NCI-H748 (cell line): ENCODE measurements at regions not wholly inside any gene's neighbourhood (a gene's known extent, or its start where the extent isn't known, plus 50 kb on each side); places are given as distances from the start of the nearest gene placed in this dataset.
"Not testable (repeated sequence)": the region's sequence is repeated elsewhere in the genome, so short reads cannot be mapped to it uniquely, and the experiment has no call there.

ENCODE experiments used
- DNase-seq: peaks from one replicate; lab custom pipeline; 2025; ENCODE audit not compliant: unreplicated experiment; lab: John Stamatoyannopoulos, UW

DNA sequence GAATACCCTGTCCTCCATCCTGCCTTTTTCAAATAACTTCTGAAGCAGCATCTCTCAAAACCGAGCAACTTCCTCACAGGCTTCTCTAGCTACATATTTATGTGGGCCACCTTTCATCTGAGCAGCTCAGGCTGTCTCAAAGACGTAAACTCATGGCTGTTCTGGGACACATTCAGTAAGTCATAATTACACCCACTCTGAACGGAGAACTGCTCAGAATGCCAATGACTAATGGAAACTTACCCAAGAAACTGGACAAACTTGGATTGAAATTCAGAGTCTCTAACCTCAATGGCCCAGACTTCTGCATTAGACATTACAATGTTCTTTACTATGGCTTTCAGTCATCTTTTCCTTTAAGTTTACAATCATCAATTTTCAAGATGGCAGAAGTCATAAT lies 145.2 kb downstream of the RAD51AP2 start:
- no peak for DNase-seq

DNA sequence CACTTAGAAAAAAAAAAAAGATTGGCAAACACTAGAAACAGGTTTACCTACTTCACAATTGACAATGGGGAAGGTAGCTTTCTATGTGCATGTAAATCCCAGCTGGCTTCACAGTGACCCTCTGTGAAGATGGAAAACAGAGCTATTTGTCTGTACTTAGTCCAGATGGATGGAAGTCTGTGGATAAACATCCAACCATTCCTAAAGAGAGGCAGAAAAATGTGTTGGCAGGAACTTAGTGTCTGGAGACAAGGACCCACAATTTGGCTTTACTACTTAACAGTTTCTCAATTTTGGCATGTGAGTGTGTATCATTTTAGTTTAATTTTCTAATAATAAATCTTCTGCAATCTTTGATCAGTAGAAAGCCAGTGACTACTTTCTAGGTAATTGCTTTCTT lies 154.4 kb downstream of the RAD51AP2 start:
- peak; percentile 25 for DNase-seq

DNA sequence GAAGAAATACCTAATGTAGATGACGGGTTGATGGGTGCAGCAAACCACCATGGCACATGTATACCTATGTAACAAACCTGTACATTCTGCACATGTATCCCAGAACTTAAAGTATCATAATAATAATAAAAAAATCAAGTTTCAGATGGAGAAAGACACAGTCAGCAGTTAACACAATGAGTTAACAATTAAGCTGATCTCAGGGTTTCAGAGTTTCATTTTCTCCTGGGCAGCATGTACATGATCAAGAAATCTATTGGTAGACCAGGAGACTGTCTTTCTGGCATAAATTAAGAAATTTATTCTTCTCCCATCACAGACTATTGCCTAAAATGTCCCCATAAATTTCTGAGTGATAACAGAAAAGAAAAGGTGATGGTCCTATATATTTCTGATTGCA lies 155.3 kb downstream of the RAD51AP2 start:
- DNase-seq = no peak

DNA sequence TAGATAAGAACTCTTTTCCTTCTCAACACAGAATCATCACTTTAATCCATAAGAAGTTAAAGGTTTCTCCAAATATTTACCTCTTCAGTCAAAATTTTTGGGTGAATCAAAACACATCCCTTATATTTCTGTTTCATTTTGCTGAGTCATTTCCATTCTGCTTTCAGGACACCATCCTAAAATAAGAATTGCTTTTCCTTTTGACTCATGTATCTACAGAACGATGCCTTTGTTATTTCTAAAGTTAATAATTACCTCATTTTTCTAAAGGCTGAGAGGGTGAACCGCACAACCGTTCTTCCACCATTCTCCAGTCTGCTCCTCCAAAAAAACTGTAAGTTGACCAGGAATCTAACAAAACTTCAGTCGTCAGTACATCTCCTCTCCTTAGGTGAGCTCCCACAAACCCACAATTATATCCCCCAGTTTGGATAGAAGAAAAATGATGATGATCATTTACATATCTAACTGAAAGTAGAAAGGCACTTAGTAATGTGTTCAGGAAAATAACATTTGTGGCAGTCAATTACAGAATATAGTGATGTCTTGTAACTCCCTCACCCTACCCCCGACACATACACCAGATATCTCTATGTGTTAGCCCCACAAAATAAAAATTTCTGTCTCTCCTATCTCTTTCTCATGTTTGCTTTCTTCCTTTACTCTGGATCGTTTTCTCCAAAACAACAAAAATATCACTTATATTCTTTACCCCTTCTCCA lies 162.5 kb downstream of the RAD51AP2 start:
- no peak for DNase-seq

DNA sequence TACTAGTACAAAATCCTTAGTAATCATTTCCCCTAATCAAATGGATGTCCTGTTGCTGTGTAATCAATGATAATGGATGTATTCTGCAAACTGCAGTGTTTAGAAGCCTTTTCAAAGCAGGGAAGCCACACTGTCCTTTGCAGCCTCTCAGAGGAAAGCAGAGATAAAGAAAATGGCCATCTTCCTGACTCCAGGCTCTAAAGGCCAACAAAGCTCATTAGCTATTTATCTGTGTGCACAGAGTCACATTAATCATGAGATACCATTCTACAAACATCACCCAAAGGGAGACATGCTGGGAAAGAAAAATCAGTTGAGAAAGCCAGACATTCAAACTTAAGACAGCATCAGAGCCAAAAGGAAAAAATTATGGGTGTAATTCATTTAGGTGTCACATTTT lies 165.0 kb downstream of the RAD51AP2 start:
- peak; percentile 34 for DNase-seq

DNA sequence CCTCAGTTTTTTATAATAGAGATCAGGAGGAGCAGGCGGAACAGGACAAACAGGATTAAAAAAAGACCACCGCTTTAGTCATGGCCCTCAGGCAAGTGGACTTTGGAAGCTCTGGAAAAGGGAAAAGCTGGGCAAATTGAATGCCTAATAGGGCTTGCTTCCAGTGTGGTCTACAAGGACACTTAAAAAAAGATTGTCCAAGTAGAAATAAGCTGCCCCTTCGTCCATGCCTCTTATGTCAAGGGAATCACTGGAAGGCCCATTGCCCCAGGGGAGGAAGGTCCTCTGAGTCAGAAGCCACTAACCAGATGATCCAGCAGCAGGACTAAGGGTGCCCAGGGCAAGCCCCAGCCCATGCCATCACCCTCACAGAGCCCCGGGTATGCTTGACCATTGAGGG lies 175.5 kb downstream of the RAD51AP2 start:
- not testable (repeated sequence) for DNase-seq

DNA sequence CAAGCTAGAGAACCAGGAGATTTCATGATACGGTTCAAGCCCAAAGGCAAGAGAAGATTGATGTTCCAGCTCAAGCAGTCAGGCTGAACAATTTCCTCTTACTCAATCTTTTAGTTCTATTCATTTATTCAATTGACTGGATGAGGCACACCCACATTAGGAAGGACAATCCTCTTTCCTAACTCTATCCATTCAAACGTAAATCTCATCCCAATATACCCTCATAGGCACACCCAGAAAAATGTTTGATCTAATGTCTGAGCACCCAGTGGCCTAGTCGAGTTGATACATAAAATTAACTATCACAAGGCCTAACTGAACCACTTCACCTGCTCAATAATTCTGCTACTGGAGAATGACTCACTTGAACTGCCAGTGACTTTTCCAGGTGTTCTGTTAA lies 180.7 kb downstream of the RAD51AP2 start:
- no peak for DNase-seq

DNA sequence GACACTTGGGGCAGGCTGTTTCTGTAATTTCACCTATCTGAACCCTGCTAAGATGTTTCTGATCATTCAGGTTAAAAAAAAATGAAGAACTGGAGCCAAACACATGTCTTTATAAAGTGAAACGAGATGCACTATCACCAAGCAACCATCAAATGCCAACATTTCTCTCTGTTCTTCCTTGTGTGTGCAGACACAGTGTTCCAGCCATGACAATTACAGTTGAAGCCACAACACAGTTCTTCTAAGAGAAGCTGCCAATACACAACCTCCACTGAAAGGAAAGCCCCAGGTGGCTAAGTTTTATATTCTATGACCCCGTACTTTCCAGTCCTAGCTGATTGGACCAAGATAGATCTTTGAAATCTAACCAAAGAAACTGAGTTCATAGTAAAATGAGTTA lies 181.8 kb downstream of the RAD51AP2 start:
- DNase-seq = no peak

DNA sequence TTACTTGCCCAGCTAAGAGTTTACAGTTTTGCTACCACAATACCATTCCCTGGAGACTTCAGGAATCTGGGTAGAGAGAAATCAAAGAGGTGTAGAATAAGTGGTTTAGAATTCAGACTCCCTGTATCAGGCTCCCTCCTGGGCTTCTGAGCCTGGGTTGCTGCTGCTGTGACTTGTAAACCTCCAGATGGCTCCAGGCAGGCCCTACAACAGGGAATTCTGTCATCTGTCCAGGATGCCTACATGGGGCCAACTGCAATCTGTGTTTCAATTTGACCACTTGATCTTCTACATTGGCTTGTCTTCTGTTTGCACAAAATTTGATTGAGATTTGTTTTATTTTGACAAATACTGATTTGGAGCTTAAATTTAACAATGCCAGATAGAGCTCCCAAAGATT lies 183.9 kb downstream of the RAD51AP2 start:
- no peak for DNase-seq

DNA sequence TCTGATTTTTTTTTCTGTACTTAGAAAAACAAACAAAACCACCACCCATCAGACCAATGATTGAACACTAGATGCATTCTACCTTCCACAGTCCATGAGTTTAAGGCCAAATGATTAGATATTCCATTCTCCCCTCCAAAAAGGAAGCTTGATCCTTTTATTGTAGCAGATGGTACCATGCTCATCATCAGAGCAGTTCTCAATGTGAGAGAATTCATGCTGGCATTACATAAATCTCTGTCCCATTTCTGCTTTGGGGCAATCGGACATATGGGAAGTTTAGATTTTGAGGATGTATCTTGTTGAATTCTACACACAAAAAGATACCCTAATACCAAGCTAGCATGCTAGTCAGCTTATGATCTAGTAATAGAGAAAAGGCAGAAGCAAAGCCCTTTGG lies 186.6 kb downstream of the RAD51AP2 start:
- no peak for DNase-seq

DNA sequence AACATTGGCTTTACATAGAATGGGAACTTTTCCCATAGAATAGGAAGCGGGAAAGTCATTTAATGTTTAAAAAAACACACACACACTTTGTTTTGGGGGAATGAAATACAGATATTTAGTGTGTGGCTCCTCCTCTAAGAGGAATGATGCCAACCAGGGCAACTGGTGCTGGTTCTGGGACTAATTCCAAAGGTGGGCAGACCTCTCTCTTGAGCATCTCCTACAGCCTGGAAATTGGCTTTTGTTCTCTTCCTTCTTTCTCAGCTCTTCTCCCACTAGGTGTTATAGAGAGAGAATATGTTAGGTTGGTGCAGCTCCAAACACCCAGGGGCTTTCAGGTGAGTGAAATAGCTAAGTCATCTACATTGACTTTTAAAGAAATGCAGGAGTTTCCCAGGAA lies 190.1 kb downstream of the RAD51AP2 start:
- DNase-seq = no peak

DNA sequence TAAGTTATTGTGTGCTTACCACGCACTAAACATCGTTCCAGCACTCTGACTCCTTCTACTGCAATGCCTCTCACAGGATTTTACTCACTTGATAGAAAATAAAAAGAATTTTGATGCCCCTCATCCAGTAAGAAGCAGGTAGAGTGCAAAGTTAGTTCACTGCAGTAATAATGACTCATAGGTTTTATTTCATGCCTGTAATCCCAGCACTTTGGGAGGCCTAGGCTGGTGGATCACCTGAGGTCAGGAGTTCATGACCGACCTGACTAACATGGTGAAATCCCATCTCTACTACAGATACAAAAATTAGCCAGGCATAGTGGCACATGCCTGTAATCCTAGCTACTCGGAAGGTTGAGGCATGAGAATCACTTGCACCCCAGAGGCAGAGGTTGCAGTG lies 190.6 kb downstream of the RAD51AP2 start:
- no peak for DNase-seq

DNA sequence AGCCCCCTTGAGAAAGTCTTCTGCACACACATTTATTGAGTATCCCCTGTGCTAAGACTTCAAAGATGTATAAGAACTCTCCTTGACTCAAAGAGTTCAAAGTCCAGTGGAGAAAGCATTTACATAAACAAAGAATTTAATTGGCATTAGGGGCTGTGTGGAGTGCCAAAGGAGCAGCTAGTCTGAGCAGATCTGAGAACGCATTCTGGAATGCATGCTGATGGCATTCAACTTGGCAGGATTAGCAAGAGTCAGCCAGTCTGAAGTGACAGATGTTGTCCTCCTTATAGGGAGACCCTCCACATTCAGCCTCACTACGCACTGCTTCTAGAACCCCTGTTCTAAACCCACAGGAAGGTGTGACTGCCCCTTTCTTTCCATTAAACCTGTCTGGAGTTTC lies 191.5 kb downstream of the RAD51AP2 start:
- no peak for DNase-seq

DNA sequence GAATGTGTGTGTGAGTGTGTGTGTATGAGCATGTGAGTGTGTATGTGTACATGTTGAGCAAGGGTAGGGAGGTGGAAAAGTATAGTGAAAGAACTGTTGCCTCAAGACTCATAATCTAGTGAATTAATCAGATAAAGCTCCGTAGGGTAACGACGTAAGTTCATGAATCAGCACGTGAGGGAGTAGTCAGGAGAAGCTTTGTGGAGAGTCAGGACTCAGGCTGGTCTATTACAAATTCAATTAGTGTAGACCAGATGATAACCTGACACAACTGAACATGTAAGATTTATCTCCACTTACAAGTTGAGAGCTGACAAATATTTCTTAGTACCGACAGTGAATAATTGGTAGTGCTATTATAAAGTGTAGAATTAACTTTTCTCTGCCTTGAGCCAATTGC lies 194.5 kb downstream of the RAD51AP2 start:
- no peak for DNase-seq

DNA sequence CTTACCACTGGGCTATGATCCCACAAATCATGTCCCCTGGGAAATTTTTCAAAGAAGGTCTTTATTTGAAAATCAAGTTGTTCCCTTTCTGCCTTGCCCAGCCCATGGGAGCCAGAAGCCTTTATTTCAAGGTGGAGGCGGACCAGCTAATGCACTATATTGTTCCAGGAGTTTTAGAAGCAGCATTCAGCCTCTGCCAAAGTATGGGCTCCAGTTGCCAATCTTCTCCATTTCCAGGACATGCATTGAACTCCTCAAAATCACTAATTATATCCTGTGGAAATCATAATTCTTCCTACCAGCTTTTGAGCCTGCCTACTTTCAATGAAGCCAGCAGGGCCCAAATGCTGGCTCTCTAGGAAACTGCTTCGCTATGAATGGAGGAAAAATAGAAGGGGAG lies 195.8 kb downstream of the RAD51AP2 start:
- DNase-seq = no peak

DNA sequence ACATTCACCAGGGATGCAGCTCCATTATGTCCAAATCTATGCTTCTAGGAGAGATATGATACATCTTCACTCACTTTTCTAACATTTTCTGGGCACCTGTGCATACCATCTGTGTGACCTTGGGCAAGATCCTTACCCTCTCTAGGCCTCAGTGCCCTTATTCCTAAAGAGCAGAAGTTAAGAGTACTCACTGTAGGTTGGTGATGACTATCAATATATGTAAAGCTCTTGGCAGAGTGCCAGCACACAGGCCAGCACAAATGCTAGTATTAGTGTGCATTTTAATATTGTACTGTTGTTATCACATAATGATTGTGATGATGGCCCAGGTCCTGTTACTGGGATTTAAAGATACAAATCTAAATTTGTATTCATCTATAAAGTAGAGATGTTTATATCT lies 199.2 kb downstream of the RAD51AP2 start:
- DNase-seq = peak; percentile 10

DNA sequence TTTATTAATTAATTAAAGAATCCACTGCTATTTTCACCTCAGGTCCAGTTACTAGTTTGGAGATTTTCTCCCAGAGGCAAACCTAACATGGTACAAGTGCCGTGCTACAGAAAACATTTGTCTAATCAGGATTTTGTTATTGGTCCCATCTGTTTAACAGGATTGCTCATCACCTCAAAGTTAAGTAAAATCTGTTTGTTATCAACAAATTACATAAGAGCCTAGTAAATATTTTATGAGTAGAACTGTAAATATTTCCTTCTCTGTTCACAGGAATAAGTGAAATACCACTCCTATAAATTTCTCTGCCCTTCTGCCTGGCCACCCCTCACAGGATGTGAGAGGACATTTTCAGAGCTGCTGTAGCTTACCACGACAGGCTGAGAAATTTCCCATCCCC lies 200.2 kb downstream of the RAD51AP2 start:
- no peak for DNase-seq

DNA sequence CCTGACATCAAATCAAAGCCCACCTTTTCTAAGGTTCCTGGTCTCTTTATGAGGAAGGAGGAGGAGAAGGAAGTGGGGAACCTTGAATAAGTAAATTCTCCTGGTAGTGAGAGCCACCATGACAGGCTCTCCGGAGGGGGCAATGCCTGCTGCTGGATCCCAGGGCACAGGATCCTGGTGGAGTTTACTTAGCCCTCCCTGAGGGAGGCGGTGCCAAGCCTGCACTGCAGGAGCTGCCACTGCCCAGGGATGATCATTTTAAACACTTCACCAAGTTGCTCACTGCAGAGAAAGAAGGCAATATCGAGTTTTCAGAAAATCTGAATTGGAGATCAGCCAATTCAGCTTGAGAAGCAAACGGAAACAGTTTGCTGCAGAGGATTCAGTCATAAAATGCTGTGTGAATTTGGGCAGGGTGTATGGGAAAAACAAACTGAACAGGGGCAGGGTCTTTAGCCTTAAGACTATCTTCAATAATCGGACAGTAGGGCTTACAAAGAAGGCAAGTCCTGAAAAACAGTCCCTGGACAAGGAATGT lies 200.7 kb downstream of the RAD51AP2 start:
- DNase-seq = no peak

DNA sequence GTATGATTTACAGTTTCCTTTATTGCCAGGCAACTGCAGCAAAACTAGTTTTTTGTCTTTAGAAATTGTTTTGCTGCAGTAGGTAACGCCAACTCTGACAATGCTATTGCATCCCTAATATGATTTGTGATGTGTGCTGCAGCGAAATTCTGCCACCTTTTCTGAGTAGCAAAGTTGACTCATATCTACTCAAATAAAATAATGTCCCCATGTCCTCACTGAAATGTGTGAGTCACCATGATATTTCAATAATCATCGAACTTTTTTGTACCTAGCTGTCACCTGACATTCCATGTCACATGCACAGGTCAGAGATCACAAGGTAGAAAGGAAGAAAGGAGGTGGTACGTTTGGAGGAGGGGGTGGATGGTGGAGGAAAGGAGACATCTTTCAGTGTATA lies 205.0 kb downstream of the RAD51AP2 start:
- no peak for DNase-seq

DNA sequence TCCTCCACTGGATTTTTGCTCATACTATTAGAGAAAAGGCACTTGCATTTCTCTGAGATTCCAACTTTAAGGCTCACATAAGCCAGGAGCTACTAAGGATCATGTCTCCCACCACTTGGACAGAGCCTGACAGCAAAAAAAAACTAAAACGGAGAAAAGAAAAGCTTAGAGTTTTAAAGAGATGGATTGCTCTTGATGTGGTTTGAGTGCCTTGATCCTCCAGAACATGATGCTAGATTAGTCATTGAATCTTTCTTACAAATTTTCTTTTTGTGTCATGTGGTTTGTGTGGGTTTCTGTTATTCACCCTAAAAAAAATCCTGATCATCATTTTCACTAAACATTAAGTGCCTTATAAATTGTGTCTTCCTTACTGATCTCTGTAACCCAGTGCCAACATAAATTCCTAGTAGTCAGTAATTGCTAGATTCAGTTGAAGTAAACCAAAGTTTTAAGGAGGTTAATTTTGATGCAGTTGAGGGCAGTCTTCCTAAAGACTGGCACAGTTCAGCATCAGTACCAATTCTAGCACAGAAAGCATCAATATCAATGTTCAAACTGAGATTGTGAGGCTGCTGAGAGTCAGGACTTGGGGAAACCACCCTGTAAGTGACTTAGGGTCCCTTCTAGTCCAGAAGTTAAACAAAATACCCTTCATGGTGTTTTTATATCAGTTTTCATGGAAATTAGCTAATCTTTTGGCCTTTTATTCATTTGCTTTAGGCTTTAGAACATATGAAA lies 206.3 kb downstream of the RAD51AP2 start:
- DNase-seq = no peak

DNA sequence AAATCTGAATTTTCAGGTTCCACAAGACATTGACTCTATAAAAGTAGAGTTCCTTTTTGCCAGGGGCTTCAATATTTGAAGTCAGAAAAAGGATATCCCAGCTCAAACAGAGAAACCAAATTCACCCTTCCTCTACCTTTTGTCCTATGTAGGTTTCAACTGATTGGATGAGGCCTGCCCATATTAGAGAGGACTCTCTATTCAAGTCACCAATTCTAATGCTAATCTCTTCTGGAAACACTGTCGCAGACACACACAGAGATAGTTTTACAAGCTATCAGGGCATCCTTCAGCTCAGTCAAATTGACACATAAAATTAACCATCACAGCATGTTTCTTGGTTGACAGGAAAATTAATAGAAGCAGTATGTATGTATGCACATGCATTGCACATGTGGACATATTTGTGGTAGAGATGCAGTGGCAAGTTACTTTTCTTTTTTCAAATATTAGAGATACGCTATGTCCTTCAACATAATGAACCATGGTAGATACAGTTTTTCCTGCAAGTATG lies 207.1 kb downstream of the RAD51AP2 start:
- no peak for DNase-seq

DNA sequence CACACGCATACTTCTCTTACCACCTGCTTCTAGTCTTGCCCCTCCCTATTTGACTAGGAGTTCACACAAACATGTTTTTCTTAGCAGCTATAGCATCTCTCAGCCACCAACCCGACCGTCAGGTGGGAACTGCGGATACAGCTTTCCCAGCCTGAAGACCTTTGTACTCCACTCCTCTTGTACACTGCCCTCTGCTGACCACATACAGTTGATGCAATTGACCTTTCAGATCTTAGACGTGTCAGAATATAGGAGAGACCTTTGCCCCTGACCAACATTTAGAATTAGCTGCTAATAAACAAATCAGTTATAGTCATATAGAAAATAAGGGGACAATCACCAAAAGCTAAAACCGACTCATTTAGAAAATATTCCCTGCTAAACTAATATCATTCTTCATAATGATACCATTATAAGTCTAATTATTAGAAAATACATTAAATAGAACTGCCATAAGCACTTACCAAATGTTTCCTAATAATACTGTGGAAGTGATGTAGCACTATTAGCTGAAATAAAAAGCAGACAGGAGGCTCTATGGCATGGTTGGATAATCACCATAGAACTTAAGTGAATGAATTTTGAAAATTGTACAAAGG lies 208.4 kb downstream of the RAD51AP2 start:
- DNase-seq = peak; percentile 93
